HG03469 (cell line): ENCODE measurements at regions not wholly inside any gene's neighbourhood (a gene's known extent, or its start where the extent isn't known, plus 50 kb on each side); places are given as distances from the start of the nearest gene placed in this dataset.
"Not testable (repeated sequence)": the region's sequence is repeated elsewhere in the genome, so short reads cannot be mapped to it uniquely, and the experiment has no call there.

Experiments
- ATAC-seq: cut with Tn5 transposase; IDR thresholded peaks from one replicate; pipeline ENCODE4 v1.9.1; 2021; ENCODE audit warnings: mild to moderate bottlenecking, moderate library complexity, moderate number of reproducible peaks; ENCODE audit not compliant: unreplicated experiment

DNA sequence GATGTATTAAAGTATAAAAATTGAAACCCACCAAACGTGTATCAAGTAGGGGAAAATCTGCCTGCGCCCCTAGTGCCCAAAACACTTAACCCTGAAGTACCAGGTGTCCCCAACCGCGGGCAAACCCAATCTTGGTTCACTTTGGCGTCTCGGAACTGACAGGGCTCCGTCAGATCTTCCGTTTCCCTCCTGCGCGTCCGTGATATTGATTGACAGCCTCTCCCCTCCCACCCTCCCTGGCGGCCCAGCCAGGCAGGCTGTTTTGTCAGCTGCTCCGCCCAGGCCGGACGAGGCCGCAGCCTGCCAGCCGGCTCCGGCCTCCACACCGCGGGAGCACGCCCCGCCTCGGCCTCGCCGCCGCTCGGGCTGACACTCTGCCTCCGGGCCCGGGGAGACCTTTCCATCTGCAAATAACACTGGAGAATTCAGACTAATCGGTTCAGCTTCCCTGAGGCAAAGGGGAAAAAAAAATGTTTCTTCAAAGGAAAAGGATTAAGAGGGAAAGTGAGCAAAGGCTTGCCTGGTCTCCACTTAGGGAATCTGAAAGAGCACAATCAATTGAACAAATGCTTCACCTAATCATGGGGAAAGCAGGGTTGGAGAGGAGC lies 234.9 kb upstream of the MCHR2 start:
- ATAC-seq = peak; percentile 97

DNA sequence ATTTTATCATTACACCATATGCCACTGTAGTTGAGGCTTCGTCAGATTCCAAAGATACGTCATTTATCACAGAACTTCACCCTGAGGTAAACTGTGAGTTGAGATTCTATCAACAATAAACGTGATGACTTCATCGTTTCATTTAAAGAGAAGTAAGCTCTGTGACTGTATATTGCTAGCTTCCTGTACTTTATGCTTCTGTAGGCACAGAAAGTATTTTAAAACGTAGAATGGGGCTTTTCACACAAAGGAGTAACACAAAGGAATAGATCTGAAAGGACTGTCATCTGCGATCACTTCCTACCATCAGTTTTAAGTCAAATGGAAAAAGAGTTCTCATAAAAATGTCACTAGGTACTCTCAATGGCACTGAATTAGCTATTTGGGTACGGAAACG lies 234.4 kb upstream of the MCHR2 start:
- ATAC-seq = peak; percentile 2

DNA sequence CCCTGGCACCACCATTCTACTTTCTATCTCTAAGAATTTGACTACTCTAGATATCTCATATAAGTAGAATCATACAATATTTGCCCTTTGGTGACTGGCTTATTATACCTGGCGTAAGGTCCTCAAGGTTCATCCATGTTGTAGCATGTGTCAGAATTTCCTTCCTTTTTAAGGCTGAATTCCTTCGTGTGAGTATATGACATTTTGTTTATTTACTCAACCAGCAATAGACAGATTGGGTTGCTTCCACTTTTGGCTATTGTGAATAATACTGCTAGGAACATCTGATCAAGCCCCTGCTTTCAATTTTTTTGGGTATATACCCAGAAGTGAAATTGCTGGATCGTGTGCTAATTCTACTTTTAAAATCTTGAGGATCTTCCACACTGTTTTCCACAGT lies 232.8 kb upstream of the MCHR2 start:
- no peak for ATAC-seq

DNA sequence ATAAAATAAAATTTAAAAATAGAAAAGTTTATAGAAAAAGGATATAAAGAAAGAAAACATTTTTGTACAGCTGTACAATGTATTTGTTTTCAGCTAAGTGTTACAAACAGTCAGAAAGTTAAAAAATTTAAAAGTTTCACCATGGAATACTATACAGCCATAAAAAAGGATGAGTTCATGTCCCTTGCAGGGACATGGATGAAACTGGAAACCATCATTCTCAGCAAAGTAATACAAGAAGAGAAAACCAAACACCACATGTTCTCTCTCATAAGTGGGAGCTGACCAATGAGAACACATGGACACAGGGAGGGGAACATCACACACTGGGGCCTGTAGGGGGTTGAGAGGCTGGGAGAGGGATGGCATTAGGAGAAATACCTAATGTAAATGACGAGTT lies 229.9 kb upstream of the MCHR2 start:
- ATAC-seq = not testable (repeated sequence)

DNA sequence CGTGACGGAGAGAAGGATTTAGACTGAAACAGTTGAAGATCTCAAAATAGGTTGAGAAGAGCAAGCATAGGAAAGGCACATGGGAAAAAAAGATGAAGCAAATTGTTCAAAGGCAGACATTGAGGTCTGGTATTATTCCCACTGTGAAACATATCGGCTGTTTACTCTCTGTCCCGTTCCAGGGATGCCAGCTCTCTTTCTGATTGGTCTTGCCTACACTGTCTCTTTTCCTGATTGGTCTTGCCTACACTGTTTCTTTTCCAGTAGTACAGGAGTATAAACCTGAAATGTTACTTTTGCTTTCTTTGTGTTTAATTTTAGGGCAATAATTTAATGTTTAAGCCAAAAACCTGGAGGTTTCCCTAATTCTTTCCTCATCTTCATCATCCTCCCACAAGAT lies 226.5 kb upstream of the MCHR2 start:
- ATAC-seq = no peak

DNA sequence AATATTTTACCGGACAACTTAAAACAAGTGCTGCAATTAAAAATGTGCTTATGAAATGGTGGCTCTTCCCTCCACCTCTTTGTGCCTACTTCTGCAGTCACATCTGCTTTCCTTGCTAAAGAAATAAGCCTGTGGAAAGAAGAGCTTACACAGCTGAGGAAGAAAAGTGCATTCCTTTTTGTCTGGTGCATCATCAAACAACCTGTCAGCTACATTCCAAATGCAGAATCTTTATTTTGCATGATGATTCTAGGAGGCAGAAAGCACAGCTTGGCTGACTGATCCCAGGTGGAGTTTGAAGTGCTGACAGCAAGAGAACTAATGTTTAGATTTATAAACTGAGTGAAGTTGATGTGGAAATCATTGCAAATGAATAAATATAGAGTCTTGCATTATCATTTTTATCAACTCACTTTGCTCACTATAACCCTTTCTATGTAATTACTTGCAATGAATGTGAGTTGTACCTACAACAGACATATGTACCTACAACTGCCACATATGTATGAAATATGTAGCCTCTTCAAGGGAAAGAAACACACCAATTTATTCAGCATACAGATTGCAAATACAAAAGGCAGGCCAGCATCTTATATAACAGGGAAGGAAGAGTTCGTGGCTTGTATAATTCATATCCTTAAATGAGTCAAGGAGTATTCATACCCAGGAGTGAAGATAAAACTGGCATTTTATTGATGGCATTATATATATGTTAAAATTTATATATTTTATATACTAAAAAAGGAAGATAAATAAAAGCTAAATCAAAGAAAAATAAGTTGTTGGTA lies 223.4 kb upstream of the MCHR2 start:
- no peak for ATAC-seq

DNA sequence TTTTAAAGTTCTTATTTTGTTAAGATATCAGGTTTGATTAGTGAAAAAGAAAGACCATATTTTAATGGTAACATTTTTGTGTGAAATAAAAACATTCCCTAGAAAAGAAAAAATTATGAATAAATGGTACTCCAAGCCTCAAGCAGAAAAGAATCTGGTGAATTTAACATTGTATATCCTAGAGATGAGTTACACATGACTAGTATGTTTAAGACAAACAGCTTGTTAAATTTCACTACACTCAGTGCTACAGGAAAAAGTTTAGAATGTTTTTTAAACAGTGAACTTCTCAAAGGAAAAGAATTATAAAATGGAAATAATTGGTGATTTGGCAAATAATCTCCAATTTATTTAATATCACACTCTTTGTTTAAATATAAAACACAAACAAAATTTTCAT lies 222.7 kb upstream of the MCHR2 start:
- no peak for ATAC-seq

DNA sequence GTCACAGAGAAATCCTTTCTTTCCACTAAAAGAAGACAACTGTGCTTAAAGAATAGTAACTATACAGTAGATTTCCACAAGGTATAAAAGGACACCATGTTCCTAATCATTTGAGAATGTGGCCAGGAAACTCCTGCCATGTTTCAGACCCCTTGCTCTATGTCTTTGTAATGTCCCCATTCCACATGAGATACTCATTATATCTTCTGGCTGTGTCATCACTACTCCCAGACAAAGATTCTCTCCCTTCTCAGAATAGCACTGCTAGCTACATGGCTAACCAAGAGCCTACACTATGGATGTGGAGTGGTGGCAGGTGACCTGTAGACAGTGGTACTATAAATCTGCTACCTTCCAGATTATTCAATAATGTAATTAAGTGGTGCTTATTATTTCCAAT lies 218.1 kb upstream of the MCHR2 start:
- ATAC-seq = no peak

DNA sequence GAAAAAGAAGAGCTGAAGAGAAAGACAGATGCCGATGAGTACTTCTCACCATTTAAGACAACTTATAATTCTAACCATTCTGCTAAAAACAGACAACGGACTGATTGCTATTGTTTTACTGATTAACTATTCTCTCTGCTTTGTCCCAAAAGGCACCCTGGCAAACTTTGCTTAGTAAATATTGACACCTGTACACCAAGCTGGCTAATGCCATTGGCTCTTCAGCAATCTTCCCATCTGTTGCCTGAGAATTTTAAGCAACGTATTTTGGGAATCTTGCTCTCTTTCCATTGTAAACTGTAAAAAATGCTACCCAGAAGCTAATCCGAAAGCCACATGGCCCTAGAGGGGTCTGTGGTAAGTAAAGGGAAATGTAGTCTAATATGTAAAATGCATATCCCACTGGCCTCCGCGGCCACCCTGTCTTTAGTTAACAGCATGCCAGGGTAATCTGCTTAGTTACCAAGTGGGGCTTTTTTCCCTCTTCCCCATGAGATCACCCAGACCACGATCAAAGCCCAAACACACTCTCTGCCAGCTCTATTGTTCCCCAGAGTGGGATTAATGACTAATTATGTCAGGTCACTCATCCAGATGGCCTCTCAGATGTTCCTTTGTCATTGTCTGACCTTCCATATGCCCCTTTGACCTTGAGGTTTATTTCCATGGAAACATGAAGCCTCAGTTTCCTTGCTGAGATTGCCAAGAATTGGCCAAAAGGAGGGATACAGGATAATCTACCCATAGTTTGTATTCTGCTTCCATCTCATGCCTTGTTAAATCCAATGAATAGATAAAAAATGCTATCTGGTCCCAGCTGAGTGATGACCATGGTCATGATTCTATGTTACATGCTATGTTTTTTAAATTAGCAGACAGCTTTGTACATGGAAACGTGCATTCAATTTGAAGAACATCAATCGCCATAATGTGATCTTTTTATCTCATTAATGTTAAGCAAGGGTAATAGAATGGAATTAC lies 216.4 kb upstream of the MCHR2 start:
- no peak for ATAC-seq

DNA sequence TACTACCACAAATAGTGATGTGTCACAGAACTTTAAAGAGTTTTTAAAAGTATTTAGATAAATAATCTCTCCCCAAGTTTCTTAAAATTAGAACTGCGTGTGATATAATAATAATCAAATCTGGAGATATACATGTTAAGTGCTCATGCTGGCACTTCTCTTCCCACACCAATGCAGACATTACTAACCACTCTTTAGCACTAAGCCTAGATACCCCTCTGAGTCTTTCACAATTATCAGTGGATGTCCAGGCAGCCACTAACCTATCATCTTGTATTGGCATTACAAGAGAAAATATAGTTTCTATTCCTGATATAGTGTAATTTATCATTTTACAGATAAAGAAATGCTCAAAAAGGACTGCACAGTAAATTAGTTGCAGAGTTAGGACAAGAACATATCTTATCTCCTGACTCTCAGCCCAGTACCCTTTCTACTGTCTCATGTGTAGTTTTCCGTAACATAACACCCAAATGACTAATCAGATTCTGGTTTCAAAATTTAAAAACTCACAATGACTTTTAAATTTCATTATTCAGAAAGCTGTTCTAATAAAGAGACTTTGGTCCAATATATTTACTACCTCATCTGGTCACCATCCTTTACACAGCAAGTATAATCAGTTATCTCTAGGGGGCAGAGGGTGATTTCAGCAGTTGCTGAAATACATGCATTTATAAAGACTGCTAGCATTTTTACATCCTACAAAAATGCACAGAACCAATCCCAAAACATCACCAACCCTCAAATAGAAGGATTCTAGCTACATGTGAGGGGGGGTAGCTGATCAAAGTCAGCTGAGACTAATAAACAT lies 215.5 kb upstream of the MCHR2 start:
- no peak for ATAC-seq

DNA sequence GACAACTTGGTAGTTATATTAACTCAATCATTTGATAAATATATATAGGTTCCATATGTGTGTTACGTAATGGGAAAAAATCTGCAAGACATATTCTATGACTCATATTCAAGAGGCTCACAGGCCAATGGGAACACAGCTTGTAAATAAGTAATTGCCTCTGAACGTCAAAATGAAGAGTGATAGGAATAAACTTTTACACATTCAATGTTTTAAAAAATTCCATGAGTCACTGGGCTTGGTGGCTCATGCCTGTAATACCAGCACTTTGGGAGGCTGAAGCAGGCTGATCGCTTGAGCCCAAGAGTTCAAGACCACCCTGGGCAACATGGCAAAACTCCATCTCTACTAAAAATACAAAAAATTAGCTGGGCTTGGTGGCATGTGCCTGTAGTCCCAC lies 209.4 kb upstream of the MCHR2 start:
- no peak for ATAC-seq

DNA sequence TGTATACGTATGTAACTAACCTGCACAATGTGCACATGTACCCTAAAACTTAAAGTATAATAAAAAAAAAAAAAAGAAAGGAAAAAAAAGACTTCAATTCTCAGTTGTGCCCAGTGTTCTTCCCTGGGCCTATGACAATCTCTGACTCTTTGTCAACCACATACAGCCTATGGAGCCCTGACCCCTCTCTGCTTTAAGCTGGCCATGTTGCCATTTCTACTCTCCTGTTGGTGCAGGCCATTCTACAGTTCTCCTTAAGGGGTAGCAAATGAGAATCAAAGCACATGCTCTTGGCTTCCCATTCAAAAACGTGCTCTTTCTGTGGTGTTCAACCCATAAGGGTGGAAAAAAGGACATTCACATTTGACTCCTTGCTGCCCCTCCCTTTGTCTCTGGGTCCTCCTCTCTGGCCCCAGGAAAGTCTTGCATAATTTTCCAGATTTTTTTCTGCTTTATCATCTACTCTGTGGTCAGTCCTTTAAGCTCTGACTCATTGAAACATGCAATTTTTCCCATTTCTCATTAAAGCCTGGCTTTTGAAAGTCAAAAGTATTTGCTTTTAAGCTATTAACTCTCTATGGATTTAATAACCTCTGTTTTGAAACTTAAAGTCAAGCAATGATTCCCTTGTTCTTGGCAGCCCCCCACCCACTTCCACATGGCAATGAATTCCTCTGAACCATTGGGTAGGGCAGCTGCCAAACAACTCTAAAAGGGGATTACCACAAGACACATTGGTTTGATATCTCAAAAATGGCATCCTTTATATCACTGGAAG lies 208.6 kb upstream of the MCHR2 start:
- no peak for ATAC-seq

DNA sequence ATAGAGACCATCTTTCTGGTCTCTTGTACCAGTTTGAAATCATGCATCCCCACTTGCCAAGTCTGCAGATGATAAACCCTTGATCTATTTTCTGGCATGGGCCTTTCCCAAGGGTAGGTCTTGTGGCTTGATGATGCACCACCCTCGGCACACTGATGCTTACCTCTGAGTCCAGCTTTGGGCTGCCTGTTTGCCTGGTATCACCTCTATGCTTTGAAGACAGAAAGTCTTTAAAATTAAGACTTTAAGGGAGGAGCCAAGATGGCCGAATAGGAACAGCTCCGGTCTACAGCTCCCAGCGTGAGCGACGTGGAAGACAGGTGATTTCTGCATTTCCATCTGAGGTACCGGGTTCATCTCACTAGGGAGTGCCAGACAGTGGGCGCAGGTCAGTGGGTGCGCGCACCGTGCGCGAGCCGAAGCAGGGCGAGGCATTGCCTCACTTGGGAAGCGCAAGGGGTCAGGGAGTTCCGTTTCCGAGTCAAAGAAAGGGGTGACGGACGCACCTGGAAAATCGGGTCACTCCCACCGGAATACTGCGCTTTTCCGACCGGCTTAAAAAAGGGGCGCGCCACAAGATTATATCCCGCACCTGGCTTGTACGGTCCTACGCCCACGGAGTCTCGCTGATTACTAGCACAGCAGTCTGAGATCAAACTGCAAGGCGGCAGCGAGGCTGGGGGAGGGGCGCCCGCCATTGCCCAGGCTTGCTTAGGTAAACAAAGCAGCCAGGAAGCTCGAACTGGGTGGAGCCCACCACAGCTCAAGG lies 202.4 kb upstream of the MCHR2 start:
- not testable (repeated sequence) for ATAC-seq

DNA sequence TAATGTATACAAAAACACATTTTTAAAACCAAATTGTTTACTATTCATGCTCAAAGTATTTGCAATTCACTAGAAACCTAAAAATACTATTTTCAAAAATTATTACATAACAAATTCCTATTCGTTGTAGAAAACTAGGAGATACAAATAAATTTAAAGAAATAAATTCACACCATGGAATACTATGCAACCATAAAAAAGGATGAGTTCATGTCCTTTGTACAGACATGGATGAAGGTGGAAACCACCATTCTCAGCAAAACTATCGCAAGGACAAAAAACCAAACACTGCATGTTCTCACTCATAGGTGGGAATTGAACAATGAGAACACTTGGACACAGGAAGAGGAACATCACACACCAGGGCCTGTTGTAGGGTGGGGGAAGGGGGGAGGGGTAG lies 201.2 kb upstream of the MCHR2 start:
- not testable (repeated sequence) for ATAC-seq

DNA sequence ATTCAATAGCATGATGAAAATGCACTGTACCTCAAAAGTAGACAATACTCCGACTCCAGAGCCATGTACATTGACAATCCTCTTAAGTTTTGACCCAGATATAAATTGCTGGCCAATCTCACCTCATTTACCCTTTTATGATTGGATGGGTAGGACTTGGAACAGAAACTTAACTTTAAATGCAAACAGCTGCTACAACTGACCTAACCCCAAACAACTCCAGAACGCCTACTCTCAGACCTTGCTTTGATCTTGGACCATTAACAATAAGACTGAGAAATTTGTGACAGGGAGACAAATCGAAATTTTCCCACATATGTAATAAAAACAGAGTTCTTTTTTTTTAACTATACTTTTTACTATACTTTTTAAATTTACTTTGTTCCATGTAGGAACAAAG lies 200.5 kb upstream of the MCHR2 start:
- no peak for ATAC-seq

DNA sequence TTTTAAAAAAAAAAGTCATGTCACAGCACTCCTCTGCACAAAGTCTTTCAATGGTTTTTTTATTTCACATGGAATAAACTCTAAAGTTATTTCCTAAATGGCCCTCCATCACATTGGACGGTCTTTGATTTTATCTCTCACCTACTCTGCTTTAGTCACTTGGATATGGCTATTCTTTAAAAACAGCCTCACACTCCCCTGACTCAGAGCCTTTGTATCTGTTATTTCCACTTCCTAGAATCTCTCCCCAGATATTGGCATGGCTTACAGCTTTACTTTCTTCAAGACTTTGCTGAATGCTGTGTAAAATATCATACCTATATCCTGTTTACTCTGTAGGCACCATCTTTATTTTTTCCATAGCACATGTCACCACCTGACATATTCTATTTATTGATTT lies 194.7 kb upstream of the MCHR2 start:
- ATAC-seq = no peak

DNA sequence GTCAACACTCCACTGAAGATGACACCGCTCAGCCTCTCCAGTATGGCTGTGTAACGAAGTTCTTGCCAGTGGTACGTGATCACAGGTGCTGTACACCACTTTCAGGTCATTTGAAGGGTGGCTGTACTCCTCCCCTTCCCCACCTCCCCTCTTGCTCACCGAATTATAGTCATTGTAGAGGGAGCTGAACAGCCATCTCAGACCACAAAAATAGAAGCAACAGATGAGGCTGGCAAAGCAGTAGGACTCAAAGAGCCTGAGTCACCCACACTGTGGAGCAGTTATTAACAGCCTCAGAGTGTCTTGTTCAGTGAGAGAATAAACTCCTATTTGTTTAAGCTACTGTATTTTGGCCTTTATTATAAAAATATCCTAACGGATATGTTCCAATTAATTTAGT lies 192.5 kb upstream of the MCHR2 start:
- ATAC-seq = no peak

DNA sequence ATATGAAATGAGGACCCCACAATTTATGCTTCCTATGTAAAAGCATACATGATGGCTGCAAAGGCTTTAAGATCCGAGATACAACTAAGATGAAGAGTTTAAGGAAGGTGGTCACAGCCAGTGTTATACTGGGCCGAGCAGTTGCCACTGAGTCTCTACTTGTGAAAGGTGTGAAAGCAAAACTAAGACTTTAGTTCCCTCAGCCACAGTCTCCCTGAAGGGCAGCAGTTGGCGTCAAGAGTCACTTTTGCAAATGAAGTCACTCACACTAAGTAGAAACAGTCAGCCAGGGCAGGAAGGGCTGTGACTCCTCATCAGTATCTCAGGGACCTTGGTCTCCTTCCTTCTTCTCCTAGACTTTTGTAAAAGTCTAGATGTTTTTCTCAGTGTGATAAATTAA lies 191.6 kb upstream of the MCHR2 start:
- peak; percentile 79 for ATAC-seq

DNA sequence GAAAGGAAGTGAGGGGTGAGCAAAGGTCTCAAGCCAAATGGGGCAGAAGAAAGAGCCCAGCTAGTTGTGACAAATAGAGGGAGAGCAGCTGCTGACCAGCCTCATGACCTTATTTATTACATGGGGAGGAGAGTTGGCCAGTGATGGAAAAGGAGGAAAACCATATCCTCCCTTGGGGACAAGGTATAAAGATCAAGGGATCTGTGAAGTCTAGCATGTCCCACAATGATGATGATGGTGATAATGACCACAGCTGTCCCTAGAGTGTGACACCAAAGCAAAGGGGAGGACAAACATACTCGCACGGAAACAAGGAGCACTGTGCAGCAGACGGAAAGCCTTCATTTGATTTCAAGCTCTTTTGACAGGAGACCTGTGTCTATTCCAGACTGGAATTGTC lies 190.4 kb upstream of the MCHR2 start:
- ATAC-seq = no peak
